Dendritic cell treated with granulocyte-macrophage colony-stimulating factor and Interleukin-4, amounts not matched to agents 40 ng/mL and 50 ng/mL, for 4 days (primary cell): ENCODE measurements at regions not wholly inside any gene's neighbourhood (a gene's known extent, or its start where the extent isn't known, plus 50 kb on each side); places are given as distances from the start of the nearest gene placed in this dataset.

Experiments used
- H3K27ac Mint-ChIP-seq: one replicate; pipeline ENCODE4 v1.8.0; 2022; ENCODE audit warnings: mild to moderate bottlenecking, mixed read lengths
- H3K27me3 Mint-ChIP-seq: one replicate; pipeline ENCODE4 v1.8.0; 2022; ENCODE audit warnings: mild to moderate bottlenecking, mixed read lengths
- H3K36me3 Mint-ChIP-seq: one replicate; pipeline ENCODE4 v1.8.0; 2022; ENCODE audit warnings: low read depth, mixed read lengths
- H3K4me1 Mint-ChIP-seq: one replicate; pipeline ENCODE4 v1.8.0; 2022; ENCODE audit warnings: low read depth, mixed read lengths
- H3K4me3 Mint-ChIP-seq: one replicate; pipeline ENCODE4 v1.8.0; 2022; ENCODE audit warnings: mild to moderate bottlenecking, moderate library complexity, mixed read lengths
- H3K9me3 Mint-ChIP-seq: one replicate; pipeline ENCODE4 v1.8.0; 2022; ENCODE audit warnings: mixed read lengths
- intact Hi-C: fragments of 100-400 bp; cut with micrococcal nuclease; formaldehyde crosslinking; loops from one replicate; pipeline ENCODE4 v1.15.0; 2022

DNA sequence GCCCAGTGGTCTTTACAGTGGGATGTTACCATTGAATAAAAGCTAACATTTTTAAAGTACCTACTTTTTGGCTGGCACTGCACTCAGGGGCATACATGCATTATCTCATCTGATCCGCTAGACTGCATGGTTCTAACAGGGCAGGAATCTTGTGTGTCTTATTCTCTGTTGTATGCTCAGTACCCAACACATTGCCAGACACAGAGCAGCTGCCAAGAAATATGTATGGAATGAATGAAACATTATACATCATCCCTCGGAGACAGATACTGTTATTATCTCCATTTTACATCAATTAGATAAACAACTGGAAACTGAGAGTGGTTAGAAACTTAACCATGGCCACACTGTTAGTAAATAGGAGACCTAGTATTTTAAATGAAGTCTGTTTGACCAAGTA lies 74.1 kb upstream of the CDH11 start:
- no peaks in the 10 kb centered on the region for H3K9me3 Mint-ChIP-seq
- no peak overlapping the region for H3K4me3 Mint-ChIP-seq
- no peaks in the 10 kb centered on the region for H3K36me3 Mint-ChIP-seq
- H3K4me1 Mint-ChIP-seq, result no peaks in the 10 kb centered on the region
- H3K27me3 Mint-ChIP-seq, result no peaks in the 10 kb centered on the region
- H3K27ac Mint-ChIP-seq, result no peak overlapping the region
- intact Hi-C loops, result no loop called here

DNA sequence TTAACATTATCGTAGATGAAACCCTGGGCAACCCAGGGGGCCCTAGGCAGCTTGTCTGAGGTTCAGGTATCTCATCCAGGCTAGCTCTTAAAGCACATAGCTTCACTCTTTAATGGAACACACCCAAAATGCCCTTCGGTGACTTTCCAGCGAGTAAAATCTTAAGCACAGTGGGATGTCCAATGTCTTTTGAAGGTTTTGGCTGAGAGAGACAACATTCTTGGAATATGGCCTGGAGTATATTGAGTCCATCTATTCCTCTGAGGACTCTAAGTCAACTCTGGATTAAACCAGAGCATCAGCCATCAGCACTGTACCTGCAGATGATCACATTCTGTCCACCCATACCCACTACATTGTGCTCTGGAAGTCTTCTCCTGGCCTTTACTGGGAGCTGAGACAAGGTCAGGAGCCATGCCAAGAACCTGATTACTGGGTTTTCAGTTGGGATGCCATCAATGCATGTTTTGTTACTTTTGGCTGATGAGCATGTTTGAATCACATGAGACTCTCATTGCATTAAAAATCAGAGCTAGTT lies 63.4 kb upstream of the CDH11 start:
- Mint-ChIP-seq H3K9me3 (no peaks in the 10 kb centered on the region), H3K4me3 (no peak overlapping the region), H3K36me3 (no peaks in the 10 kb centered on the region), H3K4me1 (no peaks in the 10 kb centered on the region), H3K27ac (no peak overlapping the region), H3K27me3 (no peaks in the 10 kb centered on the region)
- intact Hi-C loops, result no loop called here

DNA sequence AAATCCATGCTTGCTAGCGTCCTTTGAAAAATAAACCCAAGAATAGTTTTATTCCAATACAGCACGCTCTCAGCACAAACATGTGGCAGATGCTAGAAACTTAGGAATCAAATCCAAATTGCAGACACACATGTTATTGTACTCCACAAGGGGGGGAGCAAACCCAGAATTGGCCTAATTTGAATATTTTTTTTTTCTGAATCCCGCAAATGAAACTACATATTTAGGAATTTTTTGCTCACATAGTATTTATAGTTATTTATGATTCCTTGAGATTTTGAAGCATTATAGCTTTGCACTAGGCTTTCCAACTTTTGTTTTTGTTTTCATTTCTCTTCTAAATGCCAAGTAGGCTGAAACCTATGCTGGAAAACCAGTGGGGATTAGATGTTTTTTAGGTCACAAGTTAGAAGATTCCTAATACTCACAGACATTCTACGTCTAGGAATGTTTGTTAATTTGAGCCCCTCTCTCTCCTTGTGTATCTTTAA lies 59.3 kb upstream of the CDH11 start:
- Mint-ChIP-seq H3K4me1 (no peaks in the 10 kb centered on the region), H3K27me3 (no peaks in the 10 kb centered on the region), H3K4me3 (no peak overlapping the region), H3K36me3 (no peaks in the 10 kb centered on the region), H3K9me3 (no peaks in the 10 kb centered on the region), H3K27ac (no peak overlapping the region)
- intact Hi-C loops, result no loop called here

DNA sequence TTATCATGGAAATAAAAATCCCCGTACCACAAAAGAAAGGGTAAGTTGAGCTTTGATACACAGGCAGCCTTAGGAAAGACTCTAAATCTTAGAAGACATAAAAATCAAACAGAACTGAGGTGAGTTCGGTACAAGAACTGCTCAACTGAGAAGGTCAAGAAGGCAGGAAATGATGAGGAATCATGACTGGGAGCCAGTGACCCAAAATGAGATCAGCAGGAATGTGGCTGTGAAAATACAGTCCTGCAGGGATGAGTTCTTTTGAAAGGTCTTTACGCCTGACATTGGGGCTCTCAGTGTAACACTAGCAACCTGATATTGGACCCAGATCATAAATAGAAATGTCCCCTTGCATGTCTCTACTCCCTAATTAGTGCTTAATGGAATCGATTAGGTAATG lies 56.3 kb upstream of the CDH11 start:
- no peaks in the 10 kb centered on the region for H3K9me3 Mint-ChIP-seq
- intact Hi-C loops, result no loop called here
- H3K36me3 Mint-ChIP-seq, result no peaks in the 10 kb centered on the region
- H3K4me3 Mint-ChIP-seq, result no peak overlapping the region
- no peaks in the 10 kb centered on the region for H3K4me1 Mint-ChIP-seq
- H3K27me3 Mint-ChIP-seq, result no peaks in the 10 kb centered on the region
- no peak overlapping the region for H3K27ac Mint-ChIP-seq

DNA sequence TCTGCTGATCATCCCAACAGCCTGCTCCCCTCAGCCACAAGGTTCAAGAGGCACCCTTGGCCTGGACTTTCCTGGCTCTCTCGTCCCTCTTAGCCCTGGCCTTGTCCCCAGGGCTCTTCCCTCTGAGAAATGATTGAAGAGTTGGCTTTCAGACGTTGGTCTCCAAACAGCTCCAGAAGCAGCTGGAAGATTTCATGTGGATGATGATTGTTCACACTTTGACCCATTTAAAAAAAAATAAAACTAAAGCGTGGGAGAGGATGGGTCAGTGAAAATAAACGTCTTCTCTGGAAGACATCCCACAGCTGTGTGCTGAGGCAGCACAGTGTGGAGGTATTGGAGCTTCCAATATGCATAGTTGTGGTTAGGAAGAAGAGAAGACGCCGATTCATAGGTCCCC lies 54.7 kb upstream of the CDH11 start:
- Mint-ChIP-seq H3K27me3 (no peaks in the 10 kb centered on the region), H3K4me1 (no peaks in the 10 kb centered on the region), H3K27ac (no peak overlapping the region), H3K9me3 (no peaks in the 10 kb centered on the region), H3K4me3 (no peak overlapping the region), H3K36me3 (no peaks in the 10 kb centered on the region)
- intact Hi-C loops, result no loop called here

DNA sequence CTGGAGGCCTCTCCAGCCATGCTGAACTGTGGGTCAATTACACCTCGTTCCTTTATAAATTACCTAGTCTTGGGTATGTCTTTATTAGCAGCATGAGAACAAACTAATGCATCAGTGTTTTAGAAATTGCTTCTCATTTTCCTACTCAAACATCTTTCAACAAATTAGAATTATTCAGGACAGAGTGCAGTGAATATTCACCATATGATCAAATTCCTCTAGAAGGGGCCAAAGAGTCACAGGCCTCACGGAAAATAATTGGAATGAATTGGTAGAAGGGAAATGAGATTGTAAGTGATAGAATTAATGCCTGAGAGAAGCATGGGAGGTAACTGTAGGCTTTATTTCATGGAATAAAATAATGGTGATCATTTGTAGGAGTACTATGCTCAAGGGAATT lies 50.5 kb upstream of the CDH11 start:
- Mint-ChIP-seq H3K36me3 (no peaks in the 10 kb centered on the region), H3K4me1 (no peaks in the 10 kb centered on the region)

More for the DNA sequence above, 50.5 kb upstream of the CDH11 start:
- Mint-ChIP-seq H3K27ac (no peak overlapping the region), H3K4me3 (no peak overlapping the region), H3K27me3 (no peaks in the 10 kb centered on the region), H3K9me3 (no peaks in the 10 kb centered on the region)
- intact Hi-C loops, result no loop called here
